Retinal pigment epithelial cell (primary cell): ENCODE measurements at regions not wholly inside any gene's neighbourhood (a gene's known extent, or its start where the extent isn't known, plus 50 kb on each side); places are given as distances from the start of the nearest gene placed in this dataset.
"Not testable (repeated sequence)": the region's sequence is repeated elsewhere in the genome, so short reads cannot be mapped to it uniquely, and the experiment has no call there.

Source experiments
- DNase-seq: peaks from one replicate; pipeline ENCODE4 v3.0.0-alpha.2; 2010; ENCODE audit warnings: low read depth
- H3K4me3 ChIP-seq: 2 replicates; pipeline ENCODE4 v1.5.1; 2011; ENCODE audit warnings: mild to moderate bottlenecking, low read length, control low read depth, moderate library complexity
- TF ChIP-seq, protein P1 (sequence below): conservative IDR thresholded peaks from 2 replicates; pipeline ENCODE4 v1.5.1; 2011; ENCODE audit warnings: low read depth, low read length, control low read depth, inconsistent platforms

DNA sequence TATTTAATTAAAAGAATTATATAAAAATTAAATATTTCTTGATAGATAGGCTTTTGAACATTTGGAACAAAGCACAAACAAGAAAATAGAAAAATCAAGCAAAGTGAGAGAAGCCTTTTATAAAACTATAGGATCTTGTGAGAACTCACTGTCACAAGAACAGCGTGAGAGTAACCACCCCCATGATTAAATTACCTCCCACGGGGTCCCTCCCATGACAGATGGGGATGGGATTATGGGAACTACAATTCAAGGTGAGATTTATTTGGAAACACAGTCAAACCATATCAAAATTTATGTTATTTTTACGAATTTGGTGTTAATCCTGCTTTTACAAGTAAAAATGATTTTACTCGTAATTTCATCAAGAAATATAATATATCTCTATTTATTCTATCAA, 1136.1 kb upstream of the POT1 start:
- no peak overlapping the region for H3K4me3 ChIP-seq
- DNase-seq = no peak
- TF ChIP-seq, protein P1, sequence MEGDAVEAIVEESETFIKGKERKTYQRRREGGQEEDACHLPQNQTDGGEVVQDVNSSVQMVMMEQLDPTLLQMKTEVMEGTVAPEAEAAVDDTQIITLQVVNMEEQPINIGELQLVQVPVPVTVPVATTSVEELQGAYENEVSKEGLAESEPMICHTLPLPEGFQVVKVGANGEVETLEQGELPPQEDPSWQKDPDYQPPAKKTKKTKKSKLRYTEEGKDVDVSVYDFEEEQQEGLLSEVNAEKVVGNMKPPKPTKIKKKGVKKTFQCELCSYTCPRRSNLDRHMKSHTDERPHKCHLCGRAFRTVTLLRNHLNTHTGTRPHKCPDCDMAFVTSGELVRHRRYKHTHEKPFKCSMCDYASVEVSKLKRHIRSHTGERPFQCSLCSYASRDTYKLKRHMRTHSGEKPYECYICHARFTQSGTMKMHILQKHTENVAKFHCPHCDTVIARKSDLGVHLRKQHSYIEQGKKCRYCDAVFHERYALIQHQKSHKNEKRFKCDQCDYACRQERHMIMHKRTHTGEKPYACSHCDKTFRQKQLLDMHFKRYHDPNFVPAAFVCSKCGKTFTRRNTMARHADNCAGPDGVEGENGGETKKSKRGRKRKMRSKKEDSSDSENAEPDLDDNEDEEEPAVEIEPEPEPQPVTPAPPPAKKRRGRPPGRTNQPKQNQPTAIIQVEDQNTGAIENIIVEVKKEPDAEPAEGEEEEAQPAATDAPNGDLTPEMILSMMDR = no peak

DNA sequence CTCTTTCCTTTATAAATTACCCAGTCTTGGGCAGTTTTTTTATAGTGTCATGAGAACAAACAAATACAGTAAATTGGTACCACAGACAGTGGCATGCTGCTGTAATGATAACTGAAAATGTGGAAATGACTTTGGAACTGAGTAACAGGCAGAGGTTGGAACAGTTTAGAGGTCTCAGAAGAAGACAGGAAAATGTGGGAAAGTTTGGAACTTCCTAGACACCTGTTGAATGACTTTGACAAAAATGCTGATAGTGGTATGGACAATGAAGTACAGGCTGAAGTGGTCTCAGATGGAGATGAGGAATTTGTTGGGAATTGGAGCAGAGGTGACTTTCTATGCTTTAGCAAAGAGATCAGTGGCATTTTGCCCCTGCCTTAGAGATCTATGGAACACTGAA, 1128.4 kb upstream of the POT1 start:
- H3K4me3 ChIP-seq = no peak overlapping the region
- TF ChIP-seq, protein P1 = no peak
- no peak for DNase-seq

DNA sequence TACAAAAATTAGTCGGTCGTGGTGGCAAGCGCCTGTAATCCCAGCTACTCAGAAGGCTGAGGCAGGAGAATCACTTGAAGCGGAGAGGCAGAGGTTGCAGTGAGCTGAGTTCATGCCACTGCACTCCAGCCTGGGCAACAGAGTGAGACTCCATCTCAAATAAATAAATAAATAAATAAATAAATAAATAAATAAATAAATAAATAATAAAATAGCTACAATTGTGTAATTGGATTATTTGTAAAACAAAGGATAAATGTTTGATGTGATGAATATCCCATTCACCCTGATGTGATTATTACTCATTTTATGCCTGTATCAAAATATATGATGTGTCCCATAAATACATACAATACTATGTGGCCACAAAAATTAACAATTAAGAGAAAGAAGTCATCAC, 1127.0 kb upstream of the POT1 start:
- not testable (repeated sequence) for H3K4me3 ChIP-seq, DNase-seq

DNA sequence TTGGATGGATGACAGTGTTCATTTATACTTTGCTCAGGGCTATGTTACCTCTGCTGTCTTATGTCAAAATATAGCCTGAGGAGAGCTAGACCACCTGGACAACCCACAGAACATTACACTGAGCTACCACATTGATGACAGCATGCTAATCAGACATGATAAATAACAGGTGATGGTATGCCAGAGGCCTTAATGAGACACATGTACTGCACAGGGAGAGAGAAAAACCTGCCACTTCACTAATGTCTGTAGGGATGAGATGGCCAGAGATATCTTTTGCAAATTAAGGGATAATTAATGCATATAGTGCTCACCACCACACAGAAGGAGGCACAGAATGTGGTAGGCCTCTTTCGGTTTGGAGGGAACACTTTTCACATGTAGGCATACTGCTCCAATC, 1122.6 kb upstream of the POT1 start:
- no peak overlapping the region for H3K4me3 ChIP-seq
- TF ChIP-seq, protein P1 = no peak

GRCh38 chr7:126044662-126045061, 1115.0 kb upstream of the POT1 start:
- H3K4me3 ChIP-seq = no peak overlapping the region
- DNase-seq = no peak
- TF ChIP-seq, protein P1 = no peak

More for the DNA sequence above, 1122.6 kb upstream of the POT1 start:
- no peak for DNase-seq

- no peak overlapping the region for H3K4me3 ChIP-seq
- TF ChIP-seq, protein P1 = no peak
- DNase-seq = no peak
Observed at GRCh38 chr7:126041472-126041871, 1111.8 kb upstream of the POT1 start.

GRCh38 chr7:126040114-126041045, 1110.8 kb upstream of the POT1 start:
- DNase-seq = no peak
- H3K4me3 ChIP-seq = no peak overlapping the region
- TF ChIP-seq, protein P1 = no peak
